ENCODE measurements at regions not wholly inside any gene's neighbourhood (a gene's known extent, or its start where the extent isn't known, plus 50 kb on each side); places are given as distances from the start of the nearest gene placed in this dataset.
"Not testable (repeated sequence)": the region's sequence is repeated elsewhere in the genome, so short reads cannot be mapped to it uniquely, and the experiment has no call there.

DNA sequence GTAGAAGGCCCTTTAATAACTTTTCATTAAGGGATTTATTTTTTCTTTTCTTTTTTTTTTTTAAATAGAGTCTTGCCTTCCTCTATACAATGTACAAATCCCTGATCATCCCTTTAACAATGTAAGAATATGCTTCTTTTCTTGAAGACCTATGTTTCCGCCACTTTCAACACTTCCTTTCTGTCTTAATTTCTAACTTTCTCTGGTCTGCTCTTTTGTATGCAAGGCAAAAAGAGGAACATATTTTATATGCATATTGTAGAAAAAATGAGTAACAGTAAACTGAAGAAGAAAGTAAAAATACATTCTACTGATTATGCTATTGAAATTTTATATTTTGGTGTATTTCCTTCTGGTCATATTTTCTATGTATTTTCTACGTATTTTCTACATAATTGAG is 484.7 kb downstream of the TFAP2B start:
- Histone ChIP-seq H3K36me3 (ENCODE audit: insufficient read depth, low read length) (no peaks in the 10 kb centered on the region), H3K9me3 (ENCODE audit: low read depth, low read length) (peaks cover 3% of the 10 kb centered on the region), H4K20me1 (ENCODE audit: insufficient read depth, low read length) (no peaks in the 10 kb centered on the region), H3K79me2 (ENCODE audit: insufficient read depth, low read length) (no peaks in the 10 kb centered on the region), H3K4me2 (ENCODE audit: insufficient read depth, low read length) (no peak overlapping the region), H3K4me1 (ENCODE audit: insufficient read depth, low read length) (no peaks in the 10 kb centered on the region), H3K27ac (ENCODE audit: low read depth, low read length) (no peak overlapping the region), H3K27me3 (ENCODE audit: insufficient read depth, low read length) (no peaks in the 10 kb centered on the region), H3K4me3 (ENCODE audit: insufficient read depth, low read length) (no peak overlapping the region), H2AFZ (ENCODE audit: low read length) (no peak overlapping the region)
- DNase-seq (ENCODE audit: insufficient read length, low spot score, missing footprints), result no peak
- TF ChIP-seq, protein P1, sequence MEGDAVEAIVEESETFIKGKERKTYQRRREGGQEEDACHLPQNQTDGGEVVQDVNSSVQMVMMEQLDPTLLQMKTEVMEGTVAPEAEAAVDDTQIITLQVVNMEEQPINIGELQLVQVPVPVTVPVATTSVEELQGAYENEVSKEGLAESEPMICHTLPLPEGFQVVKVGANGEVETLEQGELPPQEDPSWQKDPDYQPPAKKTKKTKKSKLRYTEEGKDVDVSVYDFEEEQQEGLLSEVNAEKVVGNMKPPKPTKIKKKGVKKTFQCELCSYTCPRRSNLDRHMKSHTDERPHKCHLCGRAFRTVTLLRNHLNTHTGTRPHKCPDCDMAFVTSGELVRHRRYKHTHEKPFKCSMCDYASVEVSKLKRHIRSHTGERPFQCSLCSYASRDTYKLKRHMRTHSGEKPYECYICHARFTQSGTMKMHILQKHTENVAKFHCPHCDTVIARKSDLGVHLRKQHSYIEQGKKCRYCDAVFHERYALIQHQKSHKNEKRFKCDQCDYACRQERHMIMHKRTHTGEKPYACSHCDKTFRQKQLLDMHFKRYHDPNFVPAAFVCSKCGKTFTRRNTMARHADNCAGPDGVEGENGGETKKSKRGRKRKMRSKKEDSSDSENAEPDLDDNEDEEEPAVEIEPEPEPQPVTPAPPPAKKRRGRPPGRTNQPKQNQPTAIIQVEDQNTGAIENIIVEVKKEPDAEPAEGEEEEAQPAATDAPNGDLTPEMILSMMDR (IDR thresholded peaks at IDR 0.05; ENCODE audit: extremely low read depth, low read depth, low read length), result no peak

DNA sequence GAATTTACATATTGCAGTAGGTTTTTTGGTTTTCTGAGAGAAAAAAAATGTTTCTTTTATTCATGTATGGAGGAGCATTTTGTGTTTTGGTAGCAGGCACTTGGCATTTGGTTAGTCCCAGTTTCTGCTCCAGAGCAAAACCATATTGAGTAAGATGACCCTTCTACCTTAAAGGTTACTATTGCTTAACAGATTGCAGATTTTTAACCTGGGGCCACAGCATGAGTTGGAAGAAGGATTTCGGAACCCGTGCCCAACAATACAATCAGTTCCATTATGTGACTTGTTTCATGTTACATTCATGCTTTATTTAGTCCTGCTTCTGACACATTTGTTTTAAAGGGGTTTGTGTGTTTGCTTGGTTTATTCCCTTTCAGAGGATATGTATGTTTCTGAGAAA is 496.3 kb downstream of the TFAP2B start:
- no peak for DNase-seq (ENCODE audit: insufficient read length, low spot score, missing footprints)
- Histone ChIP-seq H3K79me2 (ENCODE audit: insufficient read depth, low read length) (no peaks in the 10 kb centered on the region), H3K9me3 (ENCODE audit: low read depth, low read length) (peaks cover 3% of the 10 kb centered on the region), H3K27ac (ENCODE audit: low read depth, low read length) (no peak overlapping the region), H4K20me1 (ENCODE audit: insufficient read depth, low read length) (no peaks in the 10 kb centered on the region), H3K4me1 (ENCODE audit: insufficient read depth, low read length) (no peaks in the 10 kb centered on the region), H3K27me3 (ENCODE audit: insufficient read depth, low read length) (no peaks in the 10 kb centered on the region), H3K4me2 (ENCODE audit: insufficient read depth, low read length) (no peak overlapping the region), H3K4me3 (ENCODE audit: insufficient read depth, low read length) (no peak overlapping the region), H3K36me3 (ENCODE audit: insufficient read depth, low read length) (no peaks in the 10 kb centered on the region), H2AFZ (ENCODE audit: low read length) (no peak overlapping the region)
- TF ChIP-seq, protein P1 (IDR thresholded peaks at IDR 0.05; ENCODE audit: extremely low read depth, low read depth, low read length), result no peak

DNA sequence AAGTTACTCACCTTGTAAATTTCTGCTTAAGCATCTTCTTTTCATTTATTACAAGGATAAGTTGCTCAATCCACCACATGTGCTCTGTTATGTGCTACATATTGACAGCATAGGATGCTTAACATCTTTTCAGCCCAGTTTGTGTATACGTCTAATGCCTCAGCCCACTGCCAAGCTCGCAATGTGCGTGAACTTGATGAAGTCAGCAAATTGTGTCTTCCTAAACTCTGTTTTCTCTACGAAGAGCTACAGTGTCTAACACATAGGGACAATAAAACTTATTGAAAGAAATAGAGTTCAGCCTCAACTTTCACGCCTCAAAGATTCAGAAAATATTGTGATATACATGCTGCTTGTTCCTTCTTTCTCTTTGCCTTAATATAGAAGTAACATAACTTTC is 500.0 kb downstream of the TFAP2B start:
- Histone ChIP-seq H3K79me2 (ENCODE audit: insufficient read depth, low read length) (no peaks in the 10 kb centered on the region), H4K20me1 (ENCODE audit: insufficient read depth, low read length) (no peaks in the 10 kb centered on the region), H3K27me3 (ENCODE audit: insufficient read depth, low read length) (no peaks in the 10 kb centered on the region), H3K4me3 (ENCODE audit: insufficient read depth, low read length) (no peak overlapping the region), H3K27ac (ENCODE audit: low read depth, low read length) (no peak overlapping the region), H3K9me3 (ENCODE audit: low read depth, low read length) (peaks cover 3% of the 10 kb centered on the region), H2AFZ (ENCODE audit: low read length) (no peak overlapping the region), H3K36me3 (ENCODE audit: insufficient read depth, low read length) (no peaks in the 10 kb centered on the region), H3K4me2 (ENCODE audit: insufficient read depth, low read length) (no peak overlapping the region), H3K4me1 (ENCODE audit: insufficient read depth, low read length) (no peaks in the 10 kb centered on the region)
- DNase-seq (ENCODE audit: insufficient read length, low spot score, missing footprints), result no peak
- TF ChIP-seq, protein P1 (IDR thresholded peaks at IDR 0.05; ENCODE audit: extremely low read depth, low read depth, low read length), result no peak

DNA sequence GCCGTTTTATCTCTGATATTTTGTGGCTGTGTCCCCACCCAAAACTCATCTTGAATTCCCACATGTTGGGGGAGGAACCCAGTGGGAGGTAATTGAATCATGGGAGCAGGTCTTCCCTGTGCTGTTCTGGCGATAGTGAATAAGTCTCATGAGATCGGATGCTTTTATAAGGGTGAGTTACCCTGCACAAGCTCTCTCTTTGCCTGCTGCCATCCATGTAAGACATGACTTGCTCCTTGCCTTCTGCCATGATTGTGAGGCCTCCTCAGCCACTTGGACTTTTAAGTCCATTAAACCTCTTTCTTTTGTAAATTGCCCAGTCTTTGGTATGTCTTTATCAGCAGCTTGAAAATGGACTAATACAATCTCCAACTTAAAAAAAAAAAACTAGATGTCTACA is 502.8 kb downstream of the TFAP2B start:
- H3K4me1 ChIP-seq (ENCODE audit: insufficient read depth, low read length); H3K27me3 ChIP-seq (ENCODE audit: insufficient read depth, low read length); H3K4me3 ChIP-seq (ENCODE audit: insufficient read depth, low read length); H3K9me3 ChIP-seq (ENCODE audit: low read depth, low read length); H3K4me2 ChIP-seq (ENCODE audit: insufficient read depth, low read length); H4K20me1 ChIP-seq (ENCODE audit: insufficient read depth, low read length); H2AFZ ChIP-seq (ENCODE audit: low read length); H3K79me2 ChIP-seq (ENCODE audit: insufficient read depth, low read length); DNase-seq (ENCODE audit: insufficient read length, low spot score, missing footprints); H3K36me3 ChIP-seq (ENCODE audit: insufficient read depth, low read length); H3K27ac ChIP-seq (ENCODE audit: low read depth, low read length): not testable (repeated sequence)

DNA sequence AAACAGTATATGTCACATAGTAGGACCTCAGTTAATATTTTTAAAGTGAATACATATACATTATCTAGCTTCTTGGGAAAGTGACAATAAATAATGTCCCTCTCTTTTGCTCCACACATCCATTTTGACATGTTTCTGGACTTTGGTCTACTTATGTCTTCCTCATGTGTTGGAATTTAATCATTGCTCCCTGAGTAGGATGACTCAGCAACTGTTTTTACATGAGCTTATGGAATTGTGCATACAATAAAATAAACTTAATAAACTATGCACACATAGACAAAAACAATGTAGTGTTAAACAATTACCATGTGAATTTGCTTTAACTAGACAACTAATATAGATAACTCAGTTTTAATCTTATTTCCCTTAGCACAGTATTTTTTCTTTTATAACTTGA is 503.8 kb downstream of the TFAP2B start:
- no peaks in the 10 kb centered on the region for H3K79me2 ChIP-seq (ENCODE audit: insufficient read depth, low read length)
- H3K4me2 ChIP-seq (ENCODE audit: insufficient read depth, low read length), result no peak overlapping the region
- H3K36me3 ChIP-seq (ENCODE audit: insufficient read depth, low read length), result no peaks in the 10 kb centered on the region
- no peak overlapping the region for H2AFZ ChIP-seq (ENCODE audit: low read length)
- no peak overlapping the region for H3K4me3 ChIP-seq (ENCODE audit: insufficient read depth, low read length)
- no peak overlapping the region for H3K27ac ChIP-seq (ENCODE audit: low read depth, low read length)
- peaks cover 3% of the 10 kb centered on the region for H3K9me3 ChIP-seq (ENCODE audit: low read depth, low read length)
- no peak for DNase-seq (ENCODE audit: insufficient read length, low spot score, missing footprints)
- H4K20me1 ChIP-seq (ENCODE audit: insufficient read depth, low read length), result no peaks in the 10 kb centered on the region
- no peaks in the 10 kb centered on the region for H3K4me1 ChIP-seq (ENCODE audit: insufficient read depth, low read length)
- H3K27me3 ChIP-seq (ENCODE audit: insufficient read depth, low read length), result no peaks in the 10 kb centered on the region
- TF ChIP-seq, protein P1 (IDR thresholded peaks at IDR 0.05; ENCODE audit: extremely low read depth, low read depth, low read length), result no peak

Measured in osteoblast (primary cell).